ENCODE measurements at regions not wholly inside any gene's neighbourhood (a gene's known extent, or its start where the extent isn't known, plus 50 kb on each side); places are given as distances from the start of the nearest gene placed in this dataset.

DNA sequence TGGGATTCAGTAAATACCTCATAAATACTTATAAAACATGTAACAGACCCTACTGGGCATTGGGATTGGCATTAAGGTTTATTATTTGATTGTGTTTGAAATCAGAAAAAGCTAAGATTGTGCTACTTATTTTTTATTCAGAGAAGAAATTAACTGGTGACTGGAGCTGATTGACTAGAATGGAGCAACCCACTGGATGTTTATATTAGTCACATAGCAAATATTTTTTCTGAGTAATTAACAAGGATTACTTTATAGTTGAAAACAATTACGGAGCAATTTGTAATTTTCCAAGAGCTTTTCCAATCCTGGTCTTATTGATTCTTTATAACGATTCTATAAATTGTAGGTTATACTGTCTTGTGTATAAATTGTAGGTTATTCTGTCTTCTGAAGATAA, 208.7 kb downstream of the HLX start:
- intact Hi-C loops (cut with micrococcal nuclease; ENCODE audit: unreplicated experiment) = no loop called here
- TF ChIP-seq SALL2 (CRISPR knock-in tag; IDR thresholded peaks at IDR 0.05) (no peak), ZFP1 (CRISPR knock-in tag; IDR thresholded peaks at IDR 0.05) (no peak), ZNF160 (CRISPR knock-in tag; IDR thresholded peaks at IDR 0.05) (no peak), SOX13 (IDR thresholded peaks at IDR 0.05) (no peak), SOX13 (CRISPR knock-in tag; conservative IDR thresholded peaks at IDR 0.05 in 1 of 2, IDR thresholded peaks at IDR 0.05 in 1 of 2) (no peak), ZNF225 (CRISPR knock-in tag; IDR thresholded peaks at IDR 0.05) (no peak), HDAC6 (IDR thresholded peaks at IDR 0.05; ENCODE audit: low read depth, low read length) (no peak), AGO1 (IDR thresholded peaks at IDR 0.05; ENCODE audit: low read depth, low read length, poor library complexity, severe bottlenecking) (no peak), ZNF747 (CRISPR knock-in tag; IDR thresholded peaks at IDR 0.05; ENCODE audit: borderline replicate concordance) (no peak), ZNF777 (CRISPR knock-in tag; IDR thresholded peaks at IDR 0.05) (no peak), CAMTA2 (CRISPR knock-in tag; IDR thresholded peaks at IDR 0.05; ENCODE audit: borderline replicate concordance) (no peak), ZNF563 (CRISPR knock-in tag; IDR thresholded peaks at IDR 0.05) (no peak)
- TF ChIP-seq, protein P1, sequence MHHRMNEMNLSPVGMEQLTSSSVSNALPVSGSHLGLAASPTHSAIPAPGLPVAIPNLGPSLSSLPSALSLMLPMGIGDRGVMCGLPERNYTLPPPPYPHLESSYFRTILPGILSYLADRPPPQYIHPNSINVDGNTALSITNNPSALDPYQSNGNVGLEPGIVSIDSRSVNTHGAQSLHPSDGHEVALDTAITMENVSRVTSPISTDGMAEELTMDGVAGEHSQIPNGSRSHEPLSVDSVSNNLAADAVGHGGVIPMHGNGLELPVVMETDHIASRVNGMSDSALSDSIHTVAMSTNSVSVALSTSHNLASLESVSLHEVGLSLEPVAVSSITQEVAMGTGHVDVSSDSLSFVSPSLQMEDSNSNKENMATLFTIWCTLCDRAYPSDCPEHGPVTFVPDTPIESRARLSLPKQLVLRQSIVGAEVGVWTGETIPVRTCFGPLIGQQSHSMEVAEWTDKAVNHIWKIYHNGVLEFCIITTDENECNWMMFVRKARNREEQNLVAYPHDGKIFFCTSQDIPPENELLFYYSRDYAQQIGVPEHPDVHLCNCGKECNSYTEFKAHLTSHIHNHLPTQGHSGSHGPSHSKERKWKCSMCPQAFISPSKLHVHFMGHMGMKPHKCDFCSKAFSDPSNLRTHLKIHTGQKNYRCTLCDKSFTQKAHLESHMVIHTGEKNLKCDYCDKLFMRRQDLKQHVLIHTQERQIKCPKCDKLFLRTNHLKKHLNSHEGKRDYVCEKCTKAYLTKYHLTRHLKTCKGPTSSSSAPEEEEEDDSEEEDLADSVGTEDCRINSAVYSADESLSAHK (CRISPR knock-in tag; IDR thresholded peaks at IDR 0.05; ENCODE audit: borderline replicate concordance) = no peak
- TF ChIP-seq, protein P2, sequence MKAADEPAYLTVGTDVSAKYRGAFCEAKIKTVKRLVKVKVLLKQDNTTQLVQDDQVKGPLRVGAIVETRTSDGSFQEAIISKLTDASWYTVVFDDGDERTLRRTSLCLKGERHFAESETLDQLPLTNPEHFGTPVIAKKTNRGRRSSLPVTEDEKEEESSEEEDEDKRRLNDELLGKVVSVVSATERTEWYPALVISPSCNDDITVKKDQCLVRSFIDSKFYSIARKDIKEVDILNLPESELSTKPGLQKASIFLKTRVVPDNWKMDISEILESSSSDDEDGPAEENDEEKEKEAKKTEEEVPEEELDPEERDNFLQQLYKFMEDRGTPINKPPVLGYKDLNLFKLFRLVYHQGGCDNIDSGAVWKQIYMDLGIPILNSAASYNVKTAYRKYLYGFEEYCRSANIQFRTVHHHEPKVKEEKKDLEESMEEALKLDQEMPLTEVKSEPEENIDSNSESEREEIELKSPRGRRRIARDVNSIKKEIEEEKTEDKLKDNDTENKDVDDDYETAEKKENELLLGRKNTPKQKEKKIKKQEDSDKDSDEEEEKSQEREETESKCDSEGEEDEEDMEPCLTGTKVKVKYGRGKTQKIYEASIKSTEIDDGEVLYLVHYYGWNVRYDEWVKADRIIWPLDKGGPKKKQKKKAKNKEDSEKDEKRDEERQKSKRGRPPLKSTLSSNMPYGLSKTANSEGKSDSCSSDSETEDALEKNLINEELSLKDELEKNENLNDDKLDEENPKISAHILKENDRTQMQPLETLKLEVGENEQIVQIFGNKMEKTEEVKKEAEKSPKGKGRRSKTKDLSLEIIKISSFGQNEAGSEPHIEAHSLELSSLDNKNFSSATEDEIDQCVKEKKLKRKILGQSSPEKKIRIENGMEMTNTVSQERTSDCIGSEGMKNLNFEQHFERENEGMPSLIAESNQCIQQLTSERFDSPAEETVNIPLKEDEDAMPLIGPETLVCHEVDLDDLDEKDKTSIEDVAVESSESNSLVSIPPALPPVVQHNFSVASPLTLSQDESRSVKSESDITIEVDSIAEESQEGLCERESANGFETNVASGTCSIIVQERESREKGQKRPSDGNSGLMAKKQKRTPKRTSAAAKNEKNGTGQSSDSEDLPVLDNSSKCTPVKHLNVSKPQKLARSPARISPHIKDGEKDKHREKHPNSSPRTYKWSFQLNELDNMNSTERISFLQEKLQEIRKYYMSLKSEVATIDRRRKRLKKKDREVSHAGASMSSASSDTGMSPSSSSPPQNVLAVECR (CRISPR knock-in tag; IDR thresholded peaks at IDR 0.05; ENCODE audit: borderline replicate concordance) = no peak
- TF ChIP-seq, protein P3, sequence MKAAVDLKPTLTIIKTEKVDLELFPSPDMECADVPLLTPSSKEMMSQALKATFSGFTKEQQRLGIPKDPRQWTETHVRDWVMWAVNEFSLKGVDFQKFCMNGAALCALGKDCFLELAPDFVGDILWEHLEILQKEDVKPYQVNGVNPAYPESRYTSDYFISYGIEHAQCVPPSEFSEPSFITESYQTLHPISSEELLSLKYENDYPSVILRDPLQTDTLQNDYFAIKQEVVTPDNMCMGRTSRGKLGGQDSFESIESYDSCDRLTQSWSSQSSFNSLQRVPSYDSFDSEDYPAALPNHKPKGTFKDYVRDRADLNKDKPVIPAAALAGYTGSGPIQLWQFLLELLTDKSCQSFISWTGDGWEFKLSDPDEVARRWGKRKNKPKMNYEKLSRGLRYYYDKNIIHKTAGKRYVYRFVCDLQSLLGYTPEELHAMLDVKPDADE (CRISPR knock-in tag; IDR thresholded peaks at IDR 0.05) = no peak
- TF ChIP-seq, protein P4, sequence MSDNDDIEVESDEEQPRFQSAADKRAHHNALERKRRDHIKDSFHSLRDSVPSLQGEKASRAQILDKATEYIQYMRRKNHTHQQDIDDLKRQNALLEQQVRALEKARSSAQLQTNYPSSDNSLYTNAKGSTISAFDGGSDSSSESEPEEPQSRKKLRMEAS (IDR thresholded peaks at IDR 0.05) = no peak
- Histone ChIP-seq H3K36me3 (replicated peaks in 1 of 2; ENCODE audit: control insufficient read depth in 1 of 2, insufficient read depth in 2 of 2, low read length in 2 of 2) (no peaks in the 10 kb centered on the region), H3K4me2 (ENCODE audit: low read depth, low read length) (no peak overlapping the region), H3K27ac (ENCODE audit: extremely low read length, insufficient read depth, low read length) (no peak overlapping the region), H3K79me2 (ENCODE audit: insufficient read depth, low read length) (no peaks in the 10 kb centered on the region), H3K9me3 (ENCODE audit: low read length) (no peaks in the 10 kb centered on the region), H4K20me1 (ENCODE audit: insufficient read depth, low read length) (no peaks in the 10 kb centered on the region), H3K4me3 (replicated peaks in 1 of 3; ENCODE audit: insufficient read depth in 1 of 3, low read depth in 2 of 3, low read length in 3 of 3) (no peak overlapping the region), H3K9ac (ENCODE audit: insufficient read depth, low read depth, low read length) (no peak overlapping the region), H3K4me1 (ENCODE audit: insufficient read depth, low read length) (no peaks in the 10 kb centered on the region), H3K27me3 (ENCODE audit: control insufficient read depth in 1 of 2, insufficient read depth in 2 of 2, low read length in 2 of 2) (no peaks in the 10 kb centered on the region), H2AFZ (ENCODE audit: low read length) (no peak overlapping the region)
- 3% methylated on average over 2 of the region's 2 CpGs for WGBS (ENCODE audit: low lambda C conversion rate)
- in situ Hi-C loops (cut with HindIII; ENCODE audit: extremely low pct_ligation_motif_present, low pct_unique_long_range_greater_than_20kb) = no loop called here
- POLR2A ChIA-PET = no interaction called here
- ATAC-seq (no peak), DNase-seq (ENCODE audit: low spot score) (no peak), FAIRE-seq (no peak)
- CTCF ChIA-PET (ENCODE audit: low intra/inter-chr PET ratio, low total read pairs) = no interaction called here
- no TSS peak for BruUV-seq (replicated peaks)

Data from HepG2 (cell line).